ENCODE measurements at regions not wholly inside any gene's neighbourhood (a gene's known extent, or its start where the extent isn't known, plus 50 kb on each side); places are given as distances from the start of the nearest gene placed in this dataset.
"Not testable (repeated sequence)": the region's sequence is repeated elsewhere in the genome, so short reads cannot be mapped to it uniquely, and the experiment has no call there.

DNA sequence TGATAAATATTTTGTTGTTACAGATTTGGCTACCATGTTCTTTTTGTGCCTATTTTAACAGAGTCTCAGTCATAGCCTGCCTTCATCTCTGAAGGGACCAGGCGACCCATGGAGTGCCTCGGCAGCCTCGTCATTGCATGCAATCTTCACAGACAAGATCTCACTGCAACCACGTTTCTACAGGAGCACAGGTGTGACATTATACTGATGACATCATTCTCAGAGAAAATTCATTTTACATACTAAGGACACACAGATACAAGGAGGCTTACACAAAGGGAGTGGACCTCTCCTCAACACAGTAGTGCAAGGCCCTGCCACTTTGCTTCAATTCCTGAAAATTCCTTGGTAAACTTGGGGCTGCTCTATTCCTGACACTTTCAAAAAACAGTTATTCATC is 840.1 kb upstream of the DEFB115 start:
- TF ChIP-seq, protein P1, sequence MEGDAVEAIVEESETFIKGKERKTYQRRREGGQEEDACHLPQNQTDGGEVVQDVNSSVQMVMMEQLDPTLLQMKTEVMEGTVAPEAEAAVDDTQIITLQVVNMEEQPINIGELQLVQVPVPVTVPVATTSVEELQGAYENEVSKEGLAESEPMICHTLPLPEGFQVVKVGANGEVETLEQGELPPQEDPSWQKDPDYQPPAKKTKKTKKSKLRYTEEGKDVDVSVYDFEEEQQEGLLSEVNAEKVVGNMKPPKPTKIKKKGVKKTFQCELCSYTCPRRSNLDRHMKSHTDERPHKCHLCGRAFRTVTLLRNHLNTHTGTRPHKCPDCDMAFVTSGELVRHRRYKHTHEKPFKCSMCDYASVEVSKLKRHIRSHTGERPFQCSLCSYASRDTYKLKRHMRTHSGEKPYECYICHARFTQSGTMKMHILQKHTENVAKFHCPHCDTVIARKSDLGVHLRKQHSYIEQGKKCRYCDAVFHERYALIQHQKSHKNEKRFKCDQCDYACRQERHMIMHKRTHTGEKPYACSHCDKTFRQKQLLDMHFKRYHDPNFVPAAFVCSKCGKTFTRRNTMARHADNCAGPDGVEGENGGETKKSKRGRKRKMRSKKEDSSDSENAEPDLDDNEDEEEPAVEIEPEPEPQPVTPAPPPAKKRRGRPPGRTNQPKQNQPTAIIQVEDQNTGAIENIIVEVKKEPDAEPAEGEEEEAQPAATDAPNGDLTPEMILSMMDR (IDR thresholded peaks at IDR 0.05): not testable (repeated sequence)
- not testable (repeated sequence) for TF ChIP-seq POLR2A (IDR thresholded peaks at IDR 0.05)
